Fibroblast of skin of right biceps (primary cell): ENCODE measurements at regions not wholly inside any gene's neighbourhood (a gene's known extent, or its start where the extent isn't known, plus 50 kb on each side); places are given as distances from the start of the nearest gene placed in this dataset.

ENCODE experiments used
- DNase-seq: peaks from one replicate; pipeline ENCODE4 v3.0.0-alpha.2; 2013

GRCh38 chr6:15061908-15062515 lies 183.9 kb upstream of the JARID2 start:
- no peak for DNase-seq

- DNase-seq = peak; percentile 91
Observed at GRCh38 chr6:15062516-15063252, 183.2 kb upstream of the JARID2 start.

- DNase-seq = peak; percentile 44
Observed at GRCh38 chr6:15063253-15063853, 182.5 kb upstream of the JARID2 start.

- peak; percentile 34 for DNase-seq
Observed at GRCh38 chr6:15065261-15065989, 180.4 kb upstream of the JARID2 start.

GRCh38 chr6:15066089-15066758 lies 179.6 kb upstream of the JARID2 start:
- no peak for DNase-seq

- DNase-seq = no peak
Observed at GRCh38 chr6:15073344-15073789, 172.5 kb upstream of the JARID2 start.

GRCh38 chr6:15073883-15074465 lies 171.9 kb upstream of the JARID2 start:
- DNase-seq = no peak

- no peak for DNase-seq
Observed at GRCh38 chr6:15074806-15075205, 171.1 kb upstream of the JARID2 start.

GRCh38 chr6:15076565-15076964 lies 169.3 kb upstream of the JARID2 start:
- DNase-seq = no peak

GRCh38 chr6:15077006-15077405 lies 168.9 kb upstream of the JARID2 start:
- peak; percentile 20 for DNase-seq

GRCh38 chr6:15077961-15078360 lies 167.9 kb upstream of the JARID2 start:
- DNase-seq = no peak

- DNase-seq = no peak
Observed at GRCh38 chr6:15079288-15079817, 166.5 kb upstream of the JARID2 start.

GRCh38 chr6:15080895-15081294 lies 165.0 kb upstream of the JARID2 start:
- DNase-seq = no peak

- no peak for DNase-seq
Observed at GRCh38 chr6:15081447-15081846, 164.4 kb upstream of the JARID2 start.

GRCh38 chr6:15082708-15083107 lies 163.2 kb upstream of the JARID2 start:
- DNase-seq = no peak

- no peak for DNase-seq
Observed at GRCh38 chr6:15086348-15087158, 159.3 kb upstream of the JARID2 start.

- DNase-seq = no peak
Observed at GRCh38 chr6:15087186-15087589, 158.7 kb upstream of the JARID2 start.

- no peak for DNase-seq
Observed at GRCh38 chr6:15088904-15089568, 156.8 kb upstream of the JARID2 start.

GRCh38 chr6:15089569-15090144 lies 156.2 kb upstream of the JARID2 start:
- no peak for DNase-seq

- DNase-seq = no peak
Observed at GRCh38 chr6:15090145-15090579, 155.7 kb upstream of the JARID2 start.
